ENCODE measurements at regions not wholly inside any gene's neighbourhood (a gene's known extent, or its start where the extent isn't known, plus 50 kb on each side); places are given as distances from the start of the nearest gene placed in this dataset.

DNA sequence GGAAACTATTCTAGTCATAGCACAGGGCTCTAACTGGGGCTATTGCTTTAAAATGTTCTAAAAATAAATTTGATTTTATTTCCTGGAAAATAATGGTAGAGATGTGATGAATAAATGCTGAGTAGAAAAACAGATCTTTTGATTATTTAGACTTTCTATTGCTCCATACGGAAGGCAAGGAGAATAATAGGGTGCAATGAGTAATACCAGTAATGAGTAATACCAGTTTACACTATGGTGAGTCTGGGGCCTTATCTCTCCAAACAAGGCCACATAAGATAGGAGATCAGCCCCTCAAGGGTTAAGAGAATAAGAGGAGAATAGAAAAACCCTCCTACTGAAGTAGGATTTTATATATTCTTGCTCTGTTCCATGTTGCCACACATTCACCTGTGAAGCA is 390.4 kb downstream of the KLF5 start:
- no peak for DNase-seq (ENCODE audit: low read depth)

DNA sequence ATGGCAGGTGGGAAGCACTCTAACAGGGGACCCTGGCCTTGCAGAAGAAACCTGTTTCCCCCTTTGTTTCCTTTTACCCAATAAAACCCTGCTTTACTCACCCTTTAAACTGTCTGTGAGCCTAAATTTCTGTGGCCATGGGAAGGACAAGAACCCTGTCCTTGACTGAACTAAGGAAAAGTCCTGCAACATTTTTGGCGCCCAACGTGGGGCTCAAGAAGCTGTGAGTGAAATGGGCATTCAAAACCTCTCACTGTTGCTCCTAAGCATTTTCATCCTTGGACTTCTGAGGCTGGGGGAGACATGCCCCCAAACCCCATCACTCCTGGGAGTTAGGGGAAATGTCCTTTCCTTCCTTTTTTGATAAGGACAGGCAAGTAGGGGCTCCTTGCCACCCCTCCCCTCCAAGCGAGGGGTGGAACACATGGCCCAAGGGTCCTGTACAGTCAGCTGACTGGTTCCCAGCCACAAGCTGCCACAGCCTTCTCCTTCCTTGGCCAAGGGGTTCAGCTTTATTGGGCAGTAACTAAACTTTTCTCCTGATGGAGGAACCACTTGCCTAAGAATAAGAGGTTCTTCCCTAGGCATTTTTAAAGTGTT is 381.6 kb downstream of the KLF5 start:
- DNase-seq (ENCODE audit: low read depth): no peak

DNA sequence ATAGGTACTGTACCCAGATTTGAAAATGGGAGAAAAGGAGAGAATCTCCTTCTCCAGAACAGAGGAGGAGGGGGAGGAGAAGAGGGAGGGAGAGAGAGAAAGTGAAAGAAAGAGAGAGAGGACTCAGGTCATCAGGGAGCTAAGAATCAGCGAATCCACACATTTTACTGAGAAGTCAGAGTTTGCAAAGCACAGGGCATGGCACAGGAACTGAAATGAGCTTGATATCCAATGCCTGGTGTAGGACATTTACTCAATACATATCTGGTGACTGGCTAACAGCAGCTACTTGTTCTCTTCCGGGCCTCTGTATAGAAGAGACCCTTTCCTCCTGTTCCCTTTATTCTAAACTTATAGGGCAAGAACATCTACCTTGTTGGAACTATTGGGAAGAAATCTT is 375.1 kb downstream of the KLF5 start:
- DNase-seq (ENCODE audit: low read depth): no peak

DNA sequence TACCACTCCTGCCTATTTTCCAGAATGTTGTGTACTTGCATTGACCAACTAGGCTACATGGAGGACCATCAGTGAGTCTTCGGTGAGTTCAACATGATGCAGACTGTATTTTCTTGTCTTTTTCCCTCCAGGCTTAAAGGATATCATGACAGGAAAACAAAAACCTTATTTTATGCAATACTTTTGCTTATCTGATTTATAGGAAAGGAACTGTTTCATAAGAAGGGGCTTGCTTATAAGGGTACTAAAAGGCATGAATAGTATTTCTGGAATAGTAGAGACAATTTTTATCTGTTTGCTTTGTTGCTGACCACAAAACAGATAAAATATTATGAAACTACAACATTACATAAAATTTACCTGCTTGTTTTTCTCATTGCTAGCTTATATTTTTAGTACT is 374.7 kb downstream of the KLF5 start:
- no peak for DNase-seq (ENCODE audit: low read depth)

DNA sequence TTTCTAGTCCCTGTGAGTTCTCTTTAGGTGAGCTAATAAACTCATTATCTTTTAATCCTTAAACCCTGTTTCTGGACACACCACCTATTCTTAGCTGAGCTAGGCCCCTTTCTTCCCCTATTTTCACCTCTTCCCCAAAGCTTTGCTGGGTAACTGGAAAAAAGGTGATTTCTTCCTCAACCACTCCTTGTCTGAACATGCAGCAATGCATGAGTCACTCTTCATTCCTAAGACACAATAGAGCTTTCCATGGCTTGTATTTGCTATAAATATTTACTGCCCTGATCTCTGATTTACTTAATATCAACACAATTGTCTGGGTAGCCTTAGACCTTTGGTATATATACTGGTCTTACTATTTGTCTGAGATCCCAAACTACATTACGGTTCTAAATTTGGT is 370.9 kb downstream of the KLF5 start:
- no peak for DNase-seq (ENCODE audit: low read depth)

DNA sequence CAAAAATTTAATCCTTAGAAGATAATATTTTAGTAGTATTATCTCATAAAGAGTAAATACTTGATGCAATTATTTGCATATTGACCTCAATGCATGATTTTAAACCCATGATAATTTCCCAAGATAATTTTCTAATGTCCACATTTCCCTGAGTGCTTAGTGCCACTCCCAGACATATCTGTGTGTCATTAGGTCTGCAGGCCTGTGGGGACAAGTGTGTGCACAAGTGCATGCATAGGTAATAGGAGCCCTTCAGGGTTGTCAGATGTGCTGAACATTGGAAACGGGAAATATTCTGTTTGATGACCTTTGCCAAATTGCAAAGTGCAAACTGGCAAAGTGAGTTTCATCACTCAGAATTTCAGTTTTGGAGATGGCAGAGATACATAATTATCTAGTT is 369.9 kb downstream of the KLF5 start:
- no peak for DNase-seq (ENCODE audit: low read depth)

DNA sequence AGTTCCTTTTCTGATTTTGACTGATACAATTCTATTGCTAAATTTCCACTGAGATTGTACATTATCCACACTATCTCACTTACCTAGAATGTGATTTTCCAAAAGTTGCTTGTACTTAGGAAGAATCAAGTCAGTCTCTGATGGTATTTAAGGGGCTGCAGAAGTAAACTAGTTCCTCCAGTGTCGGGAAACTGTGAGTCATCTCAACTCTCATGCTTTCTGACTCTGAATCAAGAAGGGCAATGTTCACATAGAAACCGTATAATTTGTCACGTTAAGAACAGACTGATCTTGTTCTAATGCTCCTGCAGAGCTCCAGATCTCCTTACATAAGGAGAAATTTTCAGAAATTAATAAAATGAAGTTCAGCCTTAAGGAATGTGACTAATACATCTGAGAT is 369.3 kb downstream of the KLF5 start:
- no peak for DNase-seq (ENCODE audit: low read depth)

DNA sequence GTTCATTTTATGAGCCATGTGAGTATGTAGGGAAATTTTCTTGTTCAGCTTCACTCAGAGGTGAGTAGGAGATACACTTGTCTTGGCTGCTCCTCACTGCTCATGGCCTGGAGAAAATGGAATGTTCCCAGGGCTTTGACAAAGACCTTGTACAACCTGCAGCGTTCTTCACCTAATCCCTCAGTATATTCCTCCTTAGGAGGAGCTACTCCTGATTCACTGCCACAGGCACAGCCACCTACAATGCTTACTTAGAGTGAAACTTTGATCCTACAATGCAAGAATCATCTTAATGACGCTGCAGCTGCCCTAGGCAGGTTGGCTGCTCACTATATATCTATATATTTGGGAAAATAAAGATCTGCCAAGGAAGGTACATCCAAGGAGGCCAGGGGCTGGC is 364.2 kb downstream of the KLF5 start:
- DNase-seq (ENCODE audit: low read depth): no peak

DNA sequence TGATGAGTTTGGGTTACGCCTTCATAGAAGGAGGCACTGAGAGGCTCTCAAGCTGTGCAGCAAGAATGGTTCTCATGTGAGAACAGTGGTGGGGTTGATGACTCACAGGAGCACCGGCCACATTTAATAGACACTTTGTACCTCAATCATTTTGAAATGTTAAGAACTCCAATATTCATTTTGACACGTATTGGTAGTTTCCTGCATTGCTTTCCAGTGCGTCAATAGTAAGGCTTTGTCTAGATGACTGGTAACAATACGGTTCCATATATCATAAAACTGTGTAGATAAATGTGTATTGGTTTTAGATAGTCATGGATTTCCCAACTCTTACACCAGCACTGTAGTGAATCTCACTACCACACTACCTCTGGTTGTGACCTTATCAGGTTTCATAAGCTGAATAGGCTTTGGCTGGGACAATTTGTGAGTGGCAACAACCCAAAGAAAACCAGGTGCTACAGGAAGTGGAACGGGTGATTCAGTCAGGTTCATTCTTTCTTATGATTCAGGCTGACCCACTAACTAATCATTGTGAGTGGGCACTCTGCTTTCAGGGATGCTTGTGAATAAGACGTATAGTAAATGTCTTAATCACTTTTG is 362.6 kb downstream of the KLF5 start:
- no peak for DNase-seq (ENCODE audit: low read depth)

DNA sequence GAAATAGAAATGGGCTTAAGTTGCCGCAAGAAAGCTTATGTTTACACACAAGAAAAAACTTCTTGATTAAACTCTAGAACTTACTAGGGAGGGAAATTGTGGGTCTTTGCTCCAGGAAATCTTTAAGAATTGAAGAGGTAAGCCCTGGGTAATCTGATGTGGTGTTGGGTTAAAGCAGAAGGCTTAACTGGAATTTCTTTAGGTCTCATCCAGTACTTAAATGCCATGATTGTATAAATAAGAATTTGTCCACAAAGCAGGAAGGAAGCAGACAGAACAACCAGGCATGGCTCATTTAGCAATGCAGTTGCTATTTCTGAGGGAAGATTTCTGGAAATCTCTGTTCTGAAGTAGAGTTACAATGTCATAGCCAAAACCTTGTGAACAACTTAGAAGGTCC is 360.4 kb downstream of the KLF5 start:
- no peak for DNase-seq (ENCODE audit: low read depth)

DNA sequence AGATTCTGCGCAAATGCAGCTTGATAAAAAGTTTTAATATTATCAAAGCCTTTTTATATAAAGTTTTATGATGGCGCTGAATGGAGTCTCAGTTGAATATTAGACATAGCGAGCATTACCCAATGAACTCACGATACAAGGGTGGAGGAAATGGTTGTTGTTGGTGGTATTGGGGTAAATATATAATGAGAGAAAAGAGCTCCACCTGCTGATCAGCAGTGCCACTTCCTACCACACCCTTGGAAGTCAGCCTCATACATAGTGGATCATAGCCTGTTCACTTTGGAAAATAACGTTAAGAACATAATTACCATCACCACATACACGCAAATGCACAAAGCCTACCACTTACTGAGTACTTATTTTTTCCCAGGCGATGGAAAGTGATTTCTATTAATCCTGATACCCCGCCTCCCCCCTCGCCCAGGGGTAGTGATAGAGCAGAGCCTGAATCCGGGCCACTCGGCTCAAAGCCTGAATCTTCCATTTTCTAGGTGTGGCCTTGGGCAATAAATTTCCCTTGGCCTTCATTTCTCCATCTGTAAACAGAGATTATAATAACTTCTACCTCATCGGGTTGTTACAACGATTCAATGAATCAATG is 358.3 kb downstream of the KLF5 start:
- no peak for DNase-seq (ENCODE audit: low read depth)

DNA sequence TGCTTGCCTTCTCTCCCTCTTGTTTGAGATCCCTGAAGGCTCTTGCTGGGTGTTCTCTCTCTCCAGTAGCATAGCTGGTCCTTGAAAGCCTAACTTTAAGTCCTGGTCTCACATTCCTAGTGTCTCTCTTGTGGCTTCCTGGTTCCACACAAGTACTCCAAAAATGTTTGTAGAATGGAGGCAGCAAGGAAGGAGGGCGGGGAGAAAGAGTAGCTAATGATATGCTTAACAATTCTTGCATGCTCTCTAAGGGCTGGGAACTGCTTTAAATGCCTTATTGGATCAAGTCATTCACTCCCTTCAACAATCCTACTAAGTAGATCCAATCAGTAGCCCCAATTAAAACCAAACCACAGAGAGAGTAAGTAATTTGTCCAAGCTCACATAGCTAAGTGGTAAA is 357.3 kb downstream of the KLF5 start:
- no peak for DNase-seq (ENCODE audit: low read depth)

DNA sequence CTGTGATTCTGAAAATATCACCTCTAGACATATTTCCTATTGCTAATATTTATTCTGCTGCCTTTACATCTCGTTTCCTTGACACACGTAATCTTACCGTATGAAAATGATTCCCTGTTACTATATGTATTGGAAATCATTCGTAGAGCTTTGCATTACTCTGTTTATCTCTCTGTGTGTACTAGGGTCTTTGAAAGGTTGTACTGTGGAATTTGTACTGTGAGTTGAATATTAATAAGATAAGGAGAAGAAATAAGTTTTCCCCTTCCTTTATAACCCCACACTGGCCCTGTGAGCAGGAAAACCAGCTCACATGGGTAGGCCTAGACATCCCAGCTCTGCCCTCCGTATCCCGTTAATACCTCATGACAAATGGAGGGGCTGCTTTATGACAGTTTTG is 354.9 kb downstream of the KLF5 start:
- DNase-seq (ENCODE audit: low read depth): no peak

DNA sequence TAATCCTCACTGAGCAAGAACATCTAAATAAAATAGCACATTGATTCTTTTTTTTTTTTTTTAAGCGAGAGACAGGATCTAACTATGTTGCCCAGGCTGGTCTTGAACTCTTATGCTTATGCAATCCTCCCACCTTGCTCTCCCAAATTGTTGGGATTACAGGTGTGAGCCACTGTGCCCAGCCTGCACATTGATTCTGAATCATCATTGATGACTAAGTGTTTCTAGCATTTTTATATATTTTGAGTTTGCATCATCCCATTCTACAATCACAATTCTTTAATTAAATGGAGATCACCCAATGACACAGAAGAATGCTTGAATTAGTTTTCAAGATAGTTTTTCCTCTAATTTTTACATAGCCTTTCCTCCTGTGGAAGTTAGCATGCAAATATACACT is 354.1 kb downstream of the KLF5 start:
- no peak for DNase-seq (ENCODE audit: low read depth)

DNA sequence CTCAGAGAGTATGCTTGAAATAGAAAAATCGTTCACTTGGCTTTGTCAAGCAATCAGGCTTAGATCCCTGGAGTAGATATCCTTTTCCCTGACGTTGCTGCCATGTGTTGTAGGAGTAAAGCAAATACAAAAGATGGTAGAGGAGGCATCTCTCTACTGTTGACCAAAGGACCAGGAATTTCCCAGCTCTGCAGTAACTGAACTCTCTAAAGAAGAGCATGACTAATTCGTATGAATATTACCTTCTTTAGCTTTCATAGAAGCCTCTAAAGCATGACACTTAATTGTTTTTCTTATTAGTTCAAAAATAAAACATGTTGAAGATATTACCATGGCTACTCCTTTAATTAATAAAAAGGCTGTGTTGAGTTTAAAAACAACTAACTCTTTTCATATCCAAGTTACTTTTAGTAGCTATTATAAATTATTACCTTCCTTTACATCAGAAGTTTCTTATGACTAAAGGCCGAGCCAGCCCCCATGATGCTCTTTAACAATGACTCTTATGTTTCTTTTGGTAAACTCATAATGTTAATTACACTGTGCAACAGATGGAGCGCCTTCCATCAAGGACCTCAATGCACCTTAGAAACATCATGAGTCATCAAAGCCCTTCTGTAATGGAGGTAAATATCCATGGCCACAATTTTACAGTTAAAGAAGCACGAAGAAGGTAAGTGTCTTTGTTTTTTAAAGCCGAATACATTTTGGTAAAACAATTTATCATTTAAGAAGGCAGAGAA is 352.4 kb downstream of the KLF5 start:
- DNase-seq (ENCODE audit: low read depth): no peak

DNA sequence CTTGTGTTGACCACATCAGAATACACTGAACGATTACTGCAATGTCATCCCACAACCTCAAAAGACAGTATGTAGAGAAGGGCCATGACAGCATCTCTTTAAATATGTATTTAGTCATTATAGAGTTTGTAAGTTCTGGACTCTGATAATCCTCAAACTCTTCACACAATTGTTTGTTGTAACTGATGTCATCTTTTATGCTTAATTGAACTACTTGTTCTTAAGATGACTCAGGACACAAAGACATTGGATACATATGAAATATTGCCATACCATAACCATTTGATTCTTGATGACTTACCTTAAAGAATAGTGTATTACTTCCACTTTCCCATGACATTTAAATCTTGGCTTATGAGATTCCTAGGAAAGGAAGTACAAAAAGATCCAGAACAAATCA is 347.6 kb downstream of the KLF5 start:
- no peak for DNase-seq (ENCODE audit: low read depth)

DNA sequence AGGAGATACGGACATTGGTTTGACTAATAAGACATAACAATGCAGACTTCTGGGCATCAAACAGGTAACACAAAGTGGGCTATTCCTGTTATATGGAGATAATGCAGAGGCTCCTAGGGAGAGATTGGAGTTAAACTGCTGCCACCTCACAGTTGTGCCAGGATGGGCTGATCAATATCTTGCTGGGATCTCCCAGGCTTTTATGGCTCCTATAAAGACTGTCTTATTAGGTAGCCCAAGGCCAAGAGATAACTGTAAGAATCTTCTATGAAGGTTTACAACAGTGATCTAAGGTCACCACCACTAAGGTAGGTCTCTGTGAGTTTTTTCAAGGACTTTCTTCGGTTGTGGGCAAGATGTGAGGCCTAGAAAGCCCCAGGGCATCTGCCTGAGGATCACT is 345.8 kb downstream of the KLF5 start:
- DNase-seq (ENCODE audit: low read depth): no peak

DNA sequence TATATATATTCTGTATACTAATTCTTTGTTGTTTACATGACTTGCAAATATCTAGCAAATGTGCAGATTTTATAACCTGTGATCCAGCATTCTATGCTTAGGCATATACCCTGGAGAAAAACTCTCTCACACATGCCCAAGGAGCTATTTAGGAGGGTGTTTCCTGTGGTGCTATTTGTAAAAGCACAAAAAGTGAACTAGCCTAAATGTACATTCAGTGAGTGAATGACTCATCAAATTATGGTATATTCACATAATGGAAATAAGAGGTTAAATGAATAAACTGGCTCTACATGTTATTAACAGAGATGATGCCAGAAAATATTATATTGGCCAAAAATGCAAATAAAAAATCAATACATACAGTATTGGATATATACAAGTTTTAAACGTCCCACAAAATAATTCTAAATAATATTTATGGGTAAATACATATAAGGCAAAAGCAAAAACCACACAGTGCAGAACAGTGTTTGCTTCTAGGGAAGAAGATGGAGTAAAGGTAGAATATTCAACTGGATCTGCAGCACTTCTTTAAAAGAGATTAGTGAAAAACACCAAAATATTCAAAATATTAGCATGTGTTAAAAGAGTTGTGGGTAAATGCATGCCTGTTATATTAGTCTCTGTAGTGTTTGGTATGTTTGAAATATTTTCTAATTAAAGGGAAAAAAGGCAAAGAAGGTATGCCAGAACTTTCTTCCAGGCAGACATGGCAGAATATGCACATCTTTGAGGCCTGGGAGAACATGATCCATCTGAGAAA is 344.7 kb downstream of the KLF5 start:
- no peak for DNase-seq (ENCODE audit: low read depth)

DNA sequence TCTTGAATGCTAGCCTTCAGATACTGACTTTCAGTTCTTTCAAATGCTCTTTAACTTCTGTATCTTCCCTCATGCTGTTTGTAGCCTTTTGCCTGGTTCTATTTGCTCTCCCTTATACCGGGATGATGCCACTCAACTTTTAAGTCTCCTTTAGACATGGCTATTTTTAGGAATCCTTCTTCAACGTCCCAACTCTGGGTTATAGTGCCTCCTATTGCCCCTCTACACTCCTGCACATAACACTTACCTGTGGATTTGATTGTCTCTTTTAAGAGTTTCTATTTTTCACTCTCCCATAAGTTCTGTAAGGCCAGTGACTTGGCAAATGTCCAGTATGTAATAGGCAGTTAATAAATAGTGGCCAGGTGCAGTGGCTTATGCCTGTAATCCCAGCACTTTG is 343.0 kb downstream of the KLF5 start:
- no peak for DNase-seq (ENCODE audit: low read depth)

DNA sequence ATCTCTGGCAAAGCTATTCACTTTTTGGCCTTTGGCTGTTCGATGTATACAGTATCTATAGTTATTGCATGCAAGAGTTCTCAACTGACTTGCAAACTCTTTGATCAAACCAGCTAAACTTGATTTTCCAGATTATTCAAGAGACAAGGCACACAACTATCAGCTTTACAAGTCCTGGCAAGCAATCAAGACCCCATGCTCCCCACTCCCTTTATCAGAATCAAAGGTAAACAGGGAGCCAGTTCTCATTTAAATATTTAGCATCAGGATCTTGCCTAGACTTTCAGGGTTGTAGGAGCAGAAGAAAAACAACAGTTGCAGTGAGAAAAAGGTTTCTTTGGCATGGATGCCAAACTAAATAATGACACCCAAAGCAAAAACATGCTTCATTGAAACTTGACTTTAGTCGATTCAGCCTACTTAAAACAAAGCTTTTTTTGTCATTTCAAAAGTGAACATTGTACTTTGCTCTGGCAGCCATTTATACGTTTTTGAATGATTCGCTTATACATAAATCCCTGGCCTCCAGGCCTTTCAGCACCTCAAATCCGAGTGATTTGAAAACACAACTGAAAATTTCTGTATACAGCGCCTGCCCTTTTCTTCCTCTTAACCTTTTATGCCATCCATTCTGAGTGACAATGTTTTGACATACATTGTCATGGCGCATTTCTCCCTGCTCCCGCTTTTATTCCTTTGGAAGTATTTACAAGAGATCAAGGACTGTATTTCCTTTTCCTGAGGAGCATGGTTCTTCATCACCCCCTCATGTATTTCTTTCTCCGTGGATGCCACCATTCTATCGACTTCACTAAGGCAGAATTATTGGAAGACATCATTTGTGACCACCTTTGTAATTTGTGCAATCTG is 340.8 kb downstream of the KLF5 start:
- DNase-seq (ENCODE audit: low read depth): no peak

DNA sequence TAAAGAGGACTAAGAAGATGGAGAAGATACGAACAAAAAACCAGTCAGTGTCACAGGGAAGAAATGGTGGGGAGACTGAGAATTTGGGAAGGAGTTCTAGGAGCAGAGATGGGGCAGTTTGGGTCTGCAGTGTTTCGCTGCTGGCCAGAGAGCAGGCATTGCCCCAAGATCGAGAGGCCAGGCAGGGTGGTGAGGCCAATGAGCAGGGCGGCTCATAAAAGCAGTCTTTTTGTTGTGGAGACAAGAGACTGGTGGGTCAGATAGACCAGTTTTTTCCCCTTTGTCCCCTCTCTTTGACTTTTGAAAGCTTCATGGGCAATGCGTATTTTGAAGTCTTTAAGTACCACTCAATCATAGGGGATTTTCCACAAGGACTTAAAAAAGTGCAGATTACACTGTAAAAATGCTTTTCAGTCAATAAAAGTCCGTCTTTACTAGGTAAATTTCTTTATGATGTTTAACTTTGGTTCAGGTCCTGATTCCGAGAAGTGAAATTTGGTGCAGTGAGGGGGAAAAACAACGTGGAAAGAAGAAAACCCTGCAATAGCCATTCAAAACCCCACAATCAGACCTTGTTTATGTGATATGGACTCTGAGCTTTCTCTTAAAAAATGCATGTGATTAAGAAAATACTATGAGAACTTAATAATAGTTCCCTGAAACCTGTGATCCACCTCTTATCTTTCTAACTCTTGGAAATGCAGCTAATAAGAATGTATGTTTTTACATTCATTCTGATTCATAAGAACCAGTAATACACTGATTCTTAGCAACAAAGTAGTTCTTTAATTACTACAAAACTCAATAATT is 338.9 kb downstream of the KLF5 start:
- DNase-seq (ENCODE audit: low read depth): no peak
